ENCODE measurements at regions not wholly inside any gene's neighbourhood (a gene's known extent, or its start where the extent isn't known, plus 50 kb on each side); places are given as distances from the start of the nearest gene placed in this dataset.

GRCh38 chr2:185147361-185147760 lies 549.0 kb downstream of the ZNF804A start:
- DNase-seq (ENCODE audit: low read depth, low spot score) = no peak

- DNase-seq (ENCODE audit: low read depth, low spot score) = no peak
These were observed 553.9 kb downstream of the ZNF804A start for GRCh38 chr2:185152186-185152585.

GRCh38 chr2:185161701-185162100 lies 563.4 kb downstream of the ZNF804A start:
- DNase-seq (ENCODE audit: low read depth, low spot score) = no peak

GRCh38 chr2:185174353-185174752 lies 564.3 kb upstream of the FSIP2 start:
- DNase-seq (ENCODE audit: low read depth, low spot score) = no peak

GRCh38 chr2:185179743-185180142 lies 558.9 kb upstream of the FSIP2 start:
- no peak for DNase-seq (ENCODE audit: low read depth, low spot score)

GRCh38 chr2:185181901-185182300 lies 556.7 kb upstream of the FSIP2 start:
- DNase-seq (ENCODE audit: low read depth, low spot score) = no peak

GRCh38 chr2:185185044-185185443 lies 553.6 kb upstream of the FSIP2 start:
- no peak for DNase-seq (ENCODE audit: low read depth, low spot score)

GRCh38 chr2:185187421-185187820 lies 551.2 kb upstream of the FSIP2 start:
- DNase-seq (ENCODE audit: low read depth, low spot score) = no peak

GRCh38 chr2:185188656-185189055 lies 549.9 kb upstream of the FSIP2 start:
- DNase-seq (ENCODE audit: low read depth, low spot score) = no peak

- no peak for DNase-seq (ENCODE audit: low read depth, low spot score)
These were observed 537.5 kb upstream of the FSIP2 start for GRCh38 chr2:185201063-185201462.

GRCh38 chr2:185202381-185202780 lies 536.2 kb upstream of the FSIP2 start:
- DNase-seq (ENCODE audit: low read depth, low spot score) = no peak

- DNase-seq (ENCODE audit: low read depth, low spot score) = no peak
These were observed 535.6 kb upstream of the FSIP2 start for GRCh38 chr2:185202945-185203528.

GRCh38 chr2:185208261-185208660 lies 530.3 kb upstream of the FSIP2 start:
- peak; percentile 61 for DNase-seq (ENCODE audit: low read depth, low spot score)

GRCh38 chr2:185215497-185215896 lies 523.1 kb upstream of the FSIP2 start:
- DNase-seq (ENCODE audit: low read depth, low spot score) = no peak

GRCh38 chr2:185219981-185220380 lies 518.6 kb upstream of the FSIP2 start:
- no peak for DNase-seq (ENCODE audit: low read depth, low spot score)

- no peak for DNase-seq (ENCODE audit: low read depth, low spot score)
These were observed 516.3 kb upstream of the FSIP2 start for GRCh38 chr2:185222311-185222710.

- DNase-seq (ENCODE audit: low read depth, low spot score) = no peak
These were observed 511.2 kb upstream of the FSIP2 start for GRCh38 chr2:185227391-185227790.

GRCh38 chr2:185239491-185239890 lies 499.1 kb upstream of the FSIP2 start:
- no peak for DNase-seq (ENCODE audit: low read depth, low spot score)

- DNase-seq (ENCODE audit: low read depth, low spot score) = no peak
These were observed 497.8 kb upstream of the FSIP2 start for GRCh38 chr2:185240796-185241195.

GRCh38 chr2:185241556-185241955 lies 497.0 kb upstream of the FSIP2 start:
- no peak for DNase-seq (ENCODE audit: low read depth, low spot score)

GRCh38 chr2:185242462-185242861 lies 496.1 kb upstream of the FSIP2 start:
- no peak for DNase-seq (ENCODE audit: low read depth, low spot score)

- DNase-seq (ENCODE audit: low read depth, low spot score) = peak; percentile 10
These were observed 493.4 kb upstream of the FSIP2 start for GRCh38 chr2:185245216-185245615.

GRCh38 chr2:185245806-185246205 lies 492.8 kb upstream of the FSIP2 start:
- no peak for DNase-seq (ENCODE audit: low read depth, low spot score)

- DNase-seq (ENCODE audit: low read depth, low spot score) = no peak
These were observed 491.9 kb upstream of the FSIP2 start for GRCh38 chr2:185246717-185247116.

Data from ELF-1 (cell line).